ENCODE measurements at regions not wholly inside any gene's neighbourhood (a gene's known extent, or its start where the extent isn't known, plus 50 kb on each side); places are given as distances from the start of the nearest gene placed in this dataset.
A peak's percentile ranks its signal among the peaks of the same experiment; 100 is the strongest.

GRCh38 chr3:194000712-194001111 is 135.2 kb upstream of the HES1 start:
- TF ChIP-seq CTCF (IDR thresholded peaks at IDR 0.05) = no peak
- no peak for TF ChIP-seq POLR2A (IDR thresholded peaks at IDR 0.05)
- Histone ChIP-seq H3K36me3 (no peaks in the 10 kb centered on the region), H3K4me1 (peaks cover 3 to 40% (median 10%) of the 10 kb centered on the region in 4 donors), H3K9me3 (no peaks in the 10 kb centered on the region), H3K4me3 (no peak overlapping the region), H3K27ac (no peak overlapping the region), H3K27me3 (no peaks in the 10 kb centered on the region)
- no peak for DNase-seq

GRCh38 chr3:194001728-194002459 is 134.1 kb upstream of the HES1 start:
- no peak for DNase-seq
- H3K9me3 ChIP-seq = no peaks in the 10 kb centered on the region
- TF ChIP-seq CTCF (IDR thresholded peaks at IDR 0.05) (no peak), POLR2A (IDR thresholded peaks at IDR 0.05) (no peak)
- H3K27me3 ChIP-seq = no peaks in the 10 kb centered on the region
- H3K27ac ChIP-seq = peak overlapping the region in 1 of 4 donors; percentile 92
- H3K4me1 ChIP-seq = peaks cover 3 to 33% (median 10%) of the 10 kb centered on the region in 4 donors
- H3K4me3 ChIP-seq = no peak overlapping the region
- no peaks in the 10 kb centered on the region for H3K36me3 ChIP-seq

GRCh38 chr3:194003114-194004057 is 132.6 kb upstream of the HES1 start:
- DNase-seq = peak; percentile 61 to 94 (median 93)
- H3K27me3 ChIP-seq = no peaks in the 10 kb centered on the region
- no peaks in the 10 kb centered on the region for H3K9me3 ChIP-seq
- peaks cover 3 to 23% (median 10%) of the 10 kb centered on the region in 4 donors for H3K4me1 ChIP-seq
- H3K4me3 ChIP-seq = peak overlapping the region; percentile 14 to 31 (median 30)
- no peaks in the 10 kb centered on the region for H3K36me3 ChIP-seq
- H3K27ac ChIP-seq = peak overlapping the region; percentile 43 to 92 (median 82)
- TF ChIP-seq POLR2A (IDR thresholded peaks at IDR 0.05) (peak in 1 of 2 donors; percentile 37), CTCF (IDR thresholded peaks at IDR 0.05) (no peak)

GRCh38 chr3:194005930-194006501 is 129.9 kb upstream of the HES1 start:
- Histone ChIP-seq H3K4me3 (no peak overlapping the region), H3K27ac (no peak overlapping the region), H3K27me3 (no peaks in the 10 kb centered on the region), H3K9me3 (no peaks in the 10 kb centered on the region), H3K4me1 (peaks cover 3 to 23% (median 10%) of the 10 kb centered on the region in 4 donors), H3K36me3 (no peaks in the 10 kb centered on the region)
- TF ChIP-seq POLR2A (IDR thresholded peaks at IDR 0.05) (no peak), CTCF (IDR thresholded peaks at IDR 0.05) (no peak)
- no peak for DNase-seq

- no peaks in the 10 kb centered on the region for H3K27me3 ChIP-seq
- no peak overlapping the region for H3K4me3 ChIP-seq
- H3K27ac ChIP-seq = no peak overlapping the region
- no peak for TF ChIP-seq CTCF (IDR thresholded peaks at IDR 0.05)
- TF ChIP-seq POLR2A (IDR thresholded peaks at IDR 0.05) = no peak
- H3K36me3 ChIP-seq = no peaks in the 10 kb centered on the region
- peaks cover 3 to 20% (median 10%) of the 10 kb centered on the region in 4 donors for H3K4me1 ChIP-seq
- no peak for DNase-seq
- no peaks in the 10 kb centered on the region for H3K9me3 ChIP-seq
These were observed 128.2 kb upstream of the HES1 start for GRCh38 chr3:194007592-194008337.
